NB4 (cell line): ENCODE measurements at regions not wholly inside any gene's neighbourhood (a gene's known extent, or its start where the extent isn't known, plus 50 kb on each side); places are given as distances from the start of the nearest gene placed in this dataset.
"Not testable (repeated sequence)": the region's sequence is repeated elsewhere in the genome, so short reads cannot be mapped to it uniquely, and the experiment has no call there.

Source experiments
- DNase-seq: peaks from one replicate; pipeline ENCODE4 v3.0.0; 2010; ENCODE audit warnings: low read depth
- H3K4me3 ChIP-seq: one replicate; pipeline ENCODE4 v1.5.1; 2011; ENCODE audit warnings: mild to moderate bottlenecking, low read depth, low read length, moderate library complexity
- CTCF ChIP-seq: IDR thresholded peaks from one replicate; pipeline ENCODE4 v1.5.1; 2012; ENCODE audit warnings: low read depth, low read length
- MAX ChIP-seq: IDR thresholded peaks from 2 replicates; pipeline ENCODE4 v1.6.1; 2011; ENCODE audit warnings: low read depth, low read length
- MYC ChIP-seq: IDR thresholded peaks from 2 replicates; pipeline ENCODE4 v1.6.1; 2011; ENCODE audit warnings: low read depth, low read length
- POLR2A ChIP-seq: IDR thresholded peaks from 2 replicates; pipeline ENCODE4 v1.6.1; 2011; ENCODE audit warnings: mild to moderate bottlenecking; ENCODE audit not compliant: insufficient read length; ENCODE audit errors: extremely low read depth

- no peak overlapping the region for H3K4me3 ChIP-seq
- DNase-seq = no peak
- TF ChIP-seq MYC = no peak
- TF ChIP-seq MAX = no peak
- TF ChIP-seq POLR2A = no peak
- no peak for TF ChIP-seq CTCF
These were observed 255.9 kb upstream of the MYT1L start for GRCh38 chr2:2586931-2587330.

GRCh38 chr2:2586068-2586776 lies 255.1 kb upstream of the MYT1L start:
- no peak for TF ChIP-seq POLR2A
- TF ChIP-seq MYC = no peak
- TF ChIP-seq MAX = no peak
- TF ChIP-seq CTCF = no peak
- H3K4me3 ChIP-seq = no peak overlapping the region
- DNase-seq = no peak

GRCh38 chr2:2582998-2583545 lies 252.0 kb upstream of the MYT1L start:
- no peak for DNase-seq
- H3K4me3 ChIP-seq = no peak overlapping the region
- TF ChIP-seq CTCF (no peak), MAX (no peak), MYC (no peak), POLR2A (no peak)

GRCh38 chr2:2581331-2582159 lies 250.5 kb upstream of the MYT1L start:
- DNase-seq = no peak
- no peak overlapping the region for H3K4me3 ChIP-seq
- no peak for TF ChIP-seq CTCF
- no peak for TF ChIP-seq POLR2A
- TF ChIP-seq MAX = no peak
- TF ChIP-seq MYC = no peak

GRCh38 chr2:2580841-2581240 lies 249.8 kb upstream of the MYT1L start:
- DNase-seq = not testable (repeated sequence)

GRCh38 chr2:2580341-2580740 lies 249.3 kb upstream of the MYT1L start:
- TF ChIP-seq POLR2A = no peak
- TF ChIP-seq MAX = no peak
- TF ChIP-seq MYC = no peak
- no peak for TF ChIP-seq CTCF
- DNase-seq = no peak
- H3K4me3 ChIP-seq = no peak overlapping the region

More at GRCh38 chr2:2580841-2581240, 249.8 kb upstream of the MYT1L start:
- H3K4me3 ChIP-seq = not testable (repeated sequence)
